GM12892 (cell line): ENCODE measurements at regions not wholly inside any gene's neighbourhood (a gene's known extent, or its start where the extent isn't known, plus 50 kb on each side); places are given as distances from the start of the nearest gene placed in this dataset.

Experiments
- DNase-seq: peaks from one replicate; pipeline ENCODE4 v3.0.0; 2011; ENCODE audit not compliant: insufficient read length
- FAIRE-seq: peaks from 2 replicates; lab custom pipeline; 2011; peaks lifted over from hg19 to GRCh38; lab: Jason Lieb, UNC
- POLR2A ChIP-seq: IDR thresholded peaks from 2 replicates; pipeline ENCODE4 v1.6.1; 2011; ENCODE audit warnings: low read depth, low read length, control low read depth
- POLR2AphosphoS5 ChIP-seq: IDR thresholded peaks from 2 replicates; pipeline ENCODE4 v1.6.1; 2011; ENCODE audit warnings: low read depth, low read length, control low read depth
- TAF1 ChIP-seq: IDR thresholded peaks from 2 replicates; pipeline ENCODE4 v1.6.1; 2011; ENCODE audit warnings: low read depth, mild to moderate bottlenecking, control low read depth, low read length, borderline replicate concordance

- no peak for DNase-seq
- FAIRE-seq, result no peak
- TF ChIP-seq TAF1, result no peak
- no peak for TF ChIP-seq POLR2AphosphoS5
- TF ChIP-seq POLR2A, result no peak
These were observed 100.0 kb downstream of the KLF5 start for GRCh38 chr13:73158851-73159250.

- TF ChIP-seq TAF1 (no peak), POLR2AphosphoS5 (no peak), POLR2A (no peak)
- no peak for DNase-seq
- FAIRE-seq, result no peak
These were observed 98.2 kb downstream of the KLF5 start for GRCh38 chr13:73157031-73157430.

- FAIRE-seq (no peak), DNase-seq (no peak)
- TF ChIP-seq POLR2A (no peak), TAF1 (no peak), POLR2AphosphoS5 (no peak)
These were observed 87.9 kb downstream of the KLF5 start for GRCh38 chr13:73146707-73147106.

- TF ChIP-seq POLR2A, result no peak
- TF ChIP-seq TAF1, result no peak
- no peak for TF ChIP-seq POLR2AphosphoS5
- DNase-seq (no peak), FAIRE-seq (no peak)
These were observed 83.3 kb downstream of the KLF5 start for GRCh38 chr13:73142071-73142470.

GRCh38 chr13:73141292-73141771 is 82.5 kb downstream of the KLF5 start:
- TF ChIP-seq POLR2A (no peak), POLR2AphosphoS5 (no peak), TAF1 (no peak)
- no peak for FAIRE-seq
- no peak for DNase-seq

- no peak for FAIRE-seq
These were observed 82.0 kb downstream of the KLF5 start for GRCh38 chr13:73140801-73141200.

GRCh38 chr13:73138638-73139491 is 80.1 kb downstream of the KLF5 start:
- DNase-seq (no peak), FAIRE-seq (no peak)
- no peak for TF ChIP-seq POLR2AphosphoS5
- TF ChIP-seq TAF1, result no peak
- TF ChIP-seq POLR2A, result no peak

More at GRCh38 chr13:73140801-73141200, 82.0 kb downstream of the KLF5 start:
- no peak for TF ChIP-seq POLR2AphosphoS5
- TF ChIP-seq POLR2A, result no peak
- no peak for TF ChIP-seq TAF1
- no peak for DNase-seq

GRCh38 chr13:73138276-73138637 is 79.5 kb downstream of the KLF5 start:
- no peak for FAIRE-seq
- TF ChIP-seq POLR2AphosphoS5 (no peak), TAF1 (no peak), POLR2A (no peak)
- DNase-seq, result no peak

- DNase-seq (no peak), FAIRE-seq (no peak)
- TF ChIP-seq POLR2AphosphoS5, result no peak
- no peak for TF ChIP-seq POLR2A
- no peak for TF ChIP-seq TAF1
These were observed 78.0 kb downstream of the KLF5 start for GRCh38 chr13:73136776-73137175.

GRCh38 chr13:73133531-73133930 is 74.7 kb downstream of the KLF5 start:
- FAIRE-seq (no peak), DNase-seq (no peak)
- TF ChIP-seq POLR2A (no peak), TAF1 (no peak), POLR2AphosphoS5 (no peak)

GRCh38 chr13:73131247-73131646 is 72.4 kb downstream of the KLF5 start:
- DNase-seq, result no peak
- FAIRE-seq, result no peak
- TF ChIP-seq POLR2A (no peak), POLR2AphosphoS5 (no peak), TAF1 (no peak)

- no peak for FAIRE-seq
These were observed 70.2 kb downstream of the KLF5 start for GRCh38 chr13:73129023-73129422.

More at GRCh38 chr13:73129023-73129422, 70.2 kb downstream of the KLF5 start:
- TF ChIP-seq POLR2A, result no peak
- no peak for TF ChIP-seq POLR2AphosphoS5
- no peak for TF ChIP-seq TAF1
- DNase-seq, result no peak
